Memory B cell (primary cell): ENCODE measurements at regions not wholly inside any gene's neighbourhood (a gene's known extent, or its start where the extent isn't known, plus 50 kb on each side); places are given as distances from the start of the nearest gene placed in this dataset.

ENCODE experiments used
- ATAC-seq: fragments of 150-1000 bp; cut with Tn5 transposase; 2 replicates; pipeline ENCODE4 v1.10.0; 2021; ENCODE audit warnings: low read depth, mild to moderate bottlenecking, moderate library complexity
- DNase-seq, 2 donors: peaks; one replicate each; pipeline ENCODE4 v3.0.0; 2022; ENCODE audit warnings: low spot score in 2 of 2
- H3K27ac Mint-ChIP-seq: one replicate; pipeline ENCODE4 v1.8.0; 2022; ENCODE audit warnings: mild to moderate bottlenecking, moderate library complexity, mixed read lengths
- H3K27me3 Mint-ChIP-seq: one replicate; pipeline ENCODE4 v1.8.0; 2022; ENCODE audit warnings: mixed read lengths
- H3K36me3 Mint-ChIP-seq: one replicate; pipeline ENCODE4 v1.8.0; 2022; ENCODE audit warnings: mild to moderate bottlenecking, mixed read lengths
- H3K4me1 Mint-ChIP-seq: one replicate; pipeline ENCODE4 v1.8.0; 2022; ENCODE audit warnings: mixed read lengths
- H3K4me3 Mint-ChIP-seq: one replicate; pipeline ENCODE4 v1.8.0; 2022; ENCODE audit warnings: mild to moderate bottlenecking, moderate library complexity, mixed read lengths
- H3K9me3 Mint-ChIP-seq: one replicate; pipeline ENCODE4 v1.8.0; 2022; ENCODE audit warnings: mixed read lengths

DNA sequence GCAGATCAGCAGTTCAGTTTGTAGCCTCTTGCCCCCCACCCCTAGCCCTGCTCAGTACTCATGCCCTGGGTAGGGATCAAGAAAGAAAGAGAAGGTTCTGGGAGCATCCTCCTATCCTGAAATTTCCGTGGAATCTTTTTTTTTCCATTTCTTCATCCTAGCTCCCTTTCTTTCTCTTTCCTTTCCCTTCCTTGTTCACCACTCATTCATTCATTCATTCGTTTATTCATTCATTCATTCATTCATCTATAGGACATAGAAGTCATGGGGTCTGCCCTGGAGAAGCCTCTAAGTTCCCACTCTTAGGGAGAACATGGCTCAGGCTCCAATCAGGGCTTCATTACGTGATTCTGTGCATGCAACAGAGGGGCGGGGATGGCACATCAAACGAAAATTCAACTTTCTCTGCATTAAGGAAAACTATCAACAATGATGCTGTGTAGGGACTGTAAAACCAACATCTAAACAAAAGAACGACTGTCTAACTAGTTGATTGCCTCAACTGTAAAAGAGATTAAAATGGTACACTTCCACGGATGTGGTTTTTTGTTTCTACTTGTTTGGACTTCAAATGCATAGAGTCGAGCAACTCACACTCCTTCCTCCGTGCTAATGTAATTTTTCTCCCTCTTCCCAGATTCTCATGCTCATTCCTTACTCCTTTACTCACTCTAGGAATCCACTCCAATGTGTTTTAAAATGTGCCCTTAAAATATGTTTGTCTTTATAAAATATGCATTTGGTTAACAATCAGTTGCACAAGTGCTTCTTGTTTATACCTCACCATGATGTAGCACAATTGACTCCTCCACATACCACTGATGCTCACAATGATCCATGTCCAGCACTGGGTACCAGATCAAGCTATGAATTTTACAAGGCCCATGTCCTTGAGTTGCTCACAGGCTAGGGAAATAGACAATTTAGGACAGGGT is 101.2 kb upstream of the SLC2A1 start:
- Mint-ChIP-seq H3K4me3 (no peak overlapping the region), H3K27me3 (peaks cover 10% of the 10 kb centered on the region), H3K27ac (no peak overlapping the region), H3K9me3 (no peaks in the 10 kb centered on the region), H3K36me3 (no peaks in the 10 kb centered on the region), H3K4me1 (peaks cover 9% of the 10 kb centered on the region)
- no peak for DNase-seq
- ATAC-seq = no peak

DNA sequence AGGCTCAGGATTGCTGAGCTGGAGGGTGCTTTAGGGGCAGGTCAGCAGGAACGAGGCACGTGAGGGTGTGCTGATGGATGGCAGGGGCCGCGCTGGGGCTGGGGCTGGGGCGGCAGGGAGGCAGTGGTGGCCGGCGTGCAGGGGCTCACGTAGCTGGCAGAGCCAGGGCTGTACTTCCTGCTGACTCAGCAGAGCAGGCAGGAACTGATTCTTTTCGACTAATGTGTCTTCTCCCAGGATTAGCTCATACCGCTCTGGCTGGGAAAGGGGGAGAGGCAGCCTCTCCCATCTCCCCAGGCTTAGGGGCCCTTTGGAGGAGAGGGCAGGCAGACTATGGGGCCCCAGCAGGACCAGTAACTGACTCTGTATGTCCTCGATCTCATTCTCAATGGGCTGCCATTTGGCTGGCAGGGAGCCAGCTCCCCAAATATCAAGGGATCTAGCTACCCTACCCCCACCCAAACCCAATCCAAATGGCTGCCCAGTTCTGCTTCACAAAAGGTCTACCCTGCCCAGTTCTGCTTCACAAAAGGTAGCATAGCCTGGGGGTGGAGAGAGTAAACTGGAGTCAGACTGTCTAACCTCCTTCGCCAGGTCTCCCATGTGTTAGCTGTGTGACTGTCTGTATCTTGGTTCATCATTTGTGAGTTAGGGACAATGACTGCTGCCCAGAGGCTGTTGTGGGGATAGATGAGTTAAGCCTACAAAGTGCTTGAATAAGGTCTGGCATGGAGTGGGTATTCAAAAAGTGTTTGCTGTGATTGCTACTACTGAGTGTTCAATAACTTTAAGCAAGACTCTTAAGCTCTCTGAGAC is 100.1 kb upstream of the SLC2A1 start:
- DNase-seq (no peak), ATAC-seq (no peak)
- Mint-ChIP-seq H3K9me3 (no peaks in the 10 kb centered on the region), H3K4me1 (peaks cover 9% of the 10 kb centered on the region), H3K36me3 (no peaks in the 10 kb centered on the region), H3K27ac (no peak overlapping the region), H3K4me3 (no peak overlapping the region), H3K27me3 (peaks cover 10% of the 10 kb centered on the region)

DNA sequence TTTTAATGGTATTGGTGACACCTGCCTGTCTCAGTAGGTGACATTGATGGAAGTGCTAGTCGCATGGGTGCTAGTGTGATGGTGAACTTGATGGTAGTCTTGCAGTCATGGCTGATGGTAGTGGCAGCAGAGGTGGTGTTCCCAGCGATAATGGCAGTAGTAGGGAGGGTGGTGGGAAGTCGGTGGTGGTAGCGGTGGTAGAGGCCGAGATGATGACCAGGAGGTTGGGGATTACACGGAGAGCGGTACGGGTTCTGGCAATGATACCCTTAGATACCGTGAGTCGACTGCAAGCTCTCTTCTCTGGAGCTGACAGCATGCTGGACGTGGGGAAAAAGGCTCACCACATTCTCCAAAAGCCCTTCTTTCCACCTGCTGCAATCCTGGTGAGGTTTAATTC is 99.4 kb upstream of the SLC2A1 start:
- Mint-ChIP-seq H3K27ac (no peak overlapping the region), H3K9me3 (no peaks in the 10 kb centered on the region), H3K27me3 (peaks cover 10% of the 10 kb centered on the region), H3K4me3 (no peak overlapping the region), H3K36me3 (no peaks in the 10 kb centered on the region), H3K4me1 (peaks cover 9% of the 10 kb centered on the region)
- DNase-seq = no peak
- ATAC-seq = no peak

DNA sequence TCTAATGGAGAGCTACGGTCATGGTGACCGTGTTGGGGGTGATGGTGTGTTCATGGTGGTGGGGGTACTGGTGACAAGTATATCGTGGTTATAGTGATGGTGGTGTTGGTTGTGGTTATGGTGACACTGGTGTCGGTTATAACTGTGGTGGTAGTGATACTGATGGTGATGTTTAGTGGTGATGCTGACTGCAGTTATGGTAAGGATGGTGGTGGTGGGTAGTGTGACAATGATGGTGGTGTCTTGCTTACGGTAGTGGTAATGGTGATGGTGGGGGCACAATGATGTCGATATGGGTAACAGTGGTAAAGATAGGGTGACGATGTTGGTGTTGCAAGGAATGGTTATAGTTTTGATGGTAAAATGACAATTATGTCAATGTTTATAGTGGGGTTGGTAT is 98.9 kb upstream of the SLC2A1 start:
- Mint-ChIP-seq H3K4me1 (peaks cover 9% of the 10 kb centered on the region), H3K27me3 (peaks cover 10% of the 10 kb centered on the region), H3K36me3 (no peaks in the 10 kb centered on the region), H3K4me3 (no peak overlapping the region), H3K9me3 (no peaks in the 10 kb centered on the region), H3K27ac (no peak overlapping the region)
- no peak for ATAC-seq
- DNase-seq = no peak

DNA sequence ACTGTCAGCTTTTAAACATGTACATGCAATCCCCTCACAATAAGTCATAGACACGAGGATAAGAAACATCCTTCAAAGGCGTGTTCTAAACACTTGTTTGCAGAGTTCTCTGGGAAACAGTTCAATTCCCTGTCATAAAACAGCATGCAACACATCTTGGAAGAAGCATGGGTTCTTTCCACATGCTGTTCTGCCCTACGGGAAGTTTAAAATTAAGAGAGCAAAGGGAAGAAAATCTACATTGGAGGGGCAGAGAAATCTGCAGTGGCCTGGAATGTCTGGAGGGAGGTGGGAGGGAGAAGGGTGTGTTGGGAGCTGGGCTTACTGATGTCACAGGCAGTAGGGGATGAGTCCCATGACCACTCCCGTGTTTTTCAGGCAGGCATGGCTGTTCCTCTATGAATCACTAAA is 98.3 kb upstream of the SLC2A1 start:
- DNase-seq (no peak), ATAC-seq (no peak)
- Mint-ChIP-seq H3K4me1 (peaks cover 9% of the 10 kb centered on the region), H3K36me3 (no peaks in the 10 kb centered on the region), H3K27ac (no peak overlapping the region), H3K9me3 (no peaks in the 10 kb centered on the region), H3K27me3 (peaks cover 10% of the 10 kb centered on the region), H3K4me3 (no peak overlapping the region)

DNA sequence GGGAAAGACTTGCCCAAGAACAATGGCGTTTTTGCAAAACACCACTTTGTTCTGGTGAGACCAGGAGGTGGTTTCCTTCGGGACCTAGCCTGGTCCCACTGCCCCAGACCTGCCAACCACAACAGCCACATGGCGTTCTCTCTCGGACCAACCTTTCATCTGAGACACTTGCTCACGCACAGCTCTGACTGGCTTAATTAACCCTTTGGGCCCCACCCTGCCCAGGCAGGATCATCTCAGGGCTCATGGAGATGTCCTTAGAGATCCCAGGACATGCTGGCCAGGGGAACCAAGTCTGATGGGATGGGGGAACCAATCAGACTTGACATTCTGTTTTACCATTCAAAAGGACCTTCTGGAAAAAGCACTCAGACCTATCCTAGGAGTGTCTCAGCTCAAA is 97.8 kb upstream of the SLC2A1 start:
- Mint-ChIP-seq H3K27me3 (peaks cover 10% of the 10 kb centered on the region), H3K36me3 (no peaks in the 10 kb centered on the region), H3K4me1 (peaks cover 9% of the 10 kb centered on the region), H3K27ac (no peak overlapping the region), H3K4me3 (no peak overlapping the region), H3K9me3 (no peaks in the 10 kb centered on the region)
- DNase-seq (no peak), ATAC-seq (no peak)

DNA sequence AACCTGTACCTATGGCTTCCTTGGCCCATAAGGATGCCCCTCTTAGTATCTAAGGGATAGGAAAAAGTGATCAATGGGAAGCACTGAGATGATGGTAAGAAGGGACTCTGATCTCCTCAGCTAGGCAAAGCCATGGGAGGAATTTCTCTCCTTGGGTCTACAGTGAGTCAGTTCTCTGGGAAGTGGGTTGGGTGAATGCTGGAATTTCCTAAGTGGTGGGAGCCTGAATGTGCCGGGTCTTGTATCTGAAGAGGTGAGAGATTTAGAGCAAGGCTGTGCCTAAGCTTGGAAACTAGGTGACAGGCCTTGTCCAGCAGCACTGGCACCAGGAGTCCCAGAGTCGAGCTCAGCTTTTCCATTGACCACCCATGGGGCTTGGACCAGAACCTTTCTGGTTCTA is 96.3 kb upstream of the SLC2A1 start:
- Mint-ChIP-seq H3K9me3 (no peaks in the 10 kb centered on the region), H3K4me3 (no peak overlapping the region), H3K36me3 (no peaks in the 10 kb centered on the region), H3K27ac (no peak overlapping the region), H3K27me3 (peaks cover 10% of the 10 kb centered on the region), H3K4me1 (peaks cover 9% of the 10 kb centered on the region)
- ATAC-seq (no peak), DNase-seq (no peak)

DNA sequence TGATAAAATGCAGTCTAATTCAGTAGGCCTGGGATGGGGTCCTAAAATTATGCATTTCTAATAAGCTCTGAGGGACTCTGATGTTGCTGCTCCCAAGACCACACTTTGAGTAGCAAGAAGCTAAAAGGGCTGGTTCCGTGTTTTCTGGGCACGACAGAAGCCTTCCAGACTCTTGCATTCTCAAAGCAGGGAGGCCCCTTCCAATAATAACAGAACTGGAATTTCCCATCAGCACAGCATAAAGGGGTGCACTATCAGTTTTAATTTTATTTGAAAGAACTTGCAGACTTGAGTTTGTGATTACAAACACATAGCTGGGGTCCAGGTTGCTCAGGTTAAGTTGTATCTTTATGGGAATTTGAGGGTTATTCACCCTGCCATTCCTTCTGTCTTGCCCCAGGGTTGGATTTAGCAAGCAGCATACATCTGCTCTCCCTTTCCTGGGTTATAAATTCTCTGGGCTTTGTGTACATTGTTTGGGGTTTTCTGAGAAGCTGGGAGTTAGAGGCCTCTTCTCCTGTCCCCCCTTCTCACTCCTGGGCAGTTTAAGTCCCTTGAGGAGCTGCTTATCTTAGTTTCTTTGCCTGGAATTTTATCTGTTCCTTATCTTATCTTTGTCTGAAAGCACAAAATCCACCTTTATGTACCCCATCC is 94.2 kb upstream of the SLC2A1 start:
- DNase-seq (no peak), ATAC-seq (no peak)
- no peak overlapping the region for H3K4me3 Mint-ChIP-seq
- H3K9me3 Mint-ChIP-seq = no peaks in the 10 kb centered on the region
- no peak overlapping the region for H3K27ac Mint-ChIP-seq
- H3K4me1 Mint-ChIP-seq = peaks cover 8% of the 10 kb centered on the region
- H3K36me3 Mint-ChIP-seq = no peaks in the 10 kb centered on the region
- H3K27me3 Mint-ChIP-seq = peaks cover 6% of the 10 kb centered on the region

DNA sequence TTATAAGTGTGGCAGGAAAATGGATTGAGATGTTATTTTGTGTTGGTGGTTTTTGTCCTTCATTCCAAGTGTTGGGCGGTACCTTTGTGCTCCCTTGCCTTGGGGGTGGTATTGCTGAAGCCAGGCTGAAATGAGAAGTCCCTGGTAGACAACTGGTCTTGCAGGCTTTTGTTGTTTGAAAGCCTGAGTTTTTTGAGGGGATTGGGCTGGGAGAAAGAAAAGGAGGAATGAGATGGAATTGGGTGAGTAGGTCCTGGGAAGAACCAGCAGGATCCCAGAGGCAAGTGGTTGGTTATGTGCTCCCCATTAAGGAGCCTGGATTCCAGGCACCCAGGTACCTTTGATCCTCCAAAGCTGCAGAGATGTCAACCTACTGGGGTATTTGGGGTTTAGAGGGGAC is 93.7 kb upstream of the SLC2A1 start:
- Mint-ChIP-seq H3K4me3 (no peak overlapping the region), H3K27ac (no peak overlapping the region), H3K36me3 (no peaks in the 10 kb centered on the region), H3K27me3 (peaks cover under 1% of the 10 kb centered on the region), H3K9me3 (no peaks in the 10 kb centered on the region), H3K4me1 (peaks cover 2% of the 10 kb centered on the region)
- DNase-seq = no peak
- no peak for ATAC-seq

DNA sequence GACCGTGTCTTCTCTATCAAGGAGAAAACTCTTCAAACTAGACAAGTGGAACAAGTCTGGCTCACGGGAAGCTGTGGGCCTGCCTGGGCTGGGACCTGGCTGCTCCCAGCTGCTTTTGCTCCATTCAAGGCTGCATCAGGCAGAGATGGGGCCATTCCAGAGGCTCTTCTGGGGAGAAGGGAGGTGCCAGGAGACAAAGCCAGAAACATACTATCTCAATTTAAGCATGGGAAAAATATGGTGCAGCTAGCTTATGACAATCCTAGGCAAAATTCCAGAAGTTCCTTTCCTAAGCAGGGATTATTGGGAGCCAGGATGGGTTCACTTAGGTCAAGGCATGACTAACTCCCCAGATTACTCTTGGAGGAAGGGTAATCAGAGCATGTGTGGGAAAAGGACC is 90.8 kb upstream of the SLC2A1 start:
- no peaks in the 10 kb centered on the region for H3K4me1 Mint-ChIP-seq
- no peak overlapping the region for H3K27ac Mint-ChIP-seq
- H3K36me3 Mint-ChIP-seq = no peaks in the 10 kb centered on the region
- no peak for DNase-seq
- no peaks in the 10 kb centered on the region for H3K27me3 Mint-ChIP-seq
- H3K9me3 Mint-ChIP-seq = no peaks in the 10 kb centered on the region
- no peak for ATAC-seq
- no peak overlapping the region for H3K4me3 Mint-ChIP-seq

DNA sequence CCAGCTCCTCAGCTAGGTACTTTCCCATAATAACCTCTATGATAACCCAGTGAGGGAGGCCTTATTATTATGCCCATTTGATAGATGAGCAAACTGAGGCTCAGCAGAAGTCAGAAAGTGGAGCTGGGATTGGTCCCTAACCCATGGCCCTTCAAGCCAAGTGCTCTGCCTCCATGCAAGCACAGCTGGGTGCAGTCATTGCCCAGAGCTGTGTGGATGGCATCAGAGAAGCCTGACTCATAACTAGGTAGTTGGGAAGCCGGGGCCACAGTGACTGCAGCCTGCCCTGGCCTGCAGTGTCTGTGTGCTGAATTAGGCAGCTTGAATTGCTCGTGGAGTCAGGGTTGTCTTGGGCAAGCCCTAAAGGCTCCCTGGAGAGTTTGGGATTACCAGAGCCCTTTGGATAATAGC is 89.9 kb upstream of the SLC2A1 start:
- H3K27ac Mint-ChIP-seq = no peak overlapping the region
- H3K27me3 Mint-ChIP-seq = no peaks in the 10 kb centered on the region
- H3K9me3 Mint-ChIP-seq = no peaks in the 10 kb centered on the region
- ATAC-seq = no peak
- DNase-seq = no peak
- no peaks in the 10 kb centered on the region for H3K4me1 Mint-ChIP-seq
- no peaks in the 10 kb centered on the region for H3K36me3 Mint-ChIP-seq
- H3K4me3 Mint-ChIP-seq = no peak overlapping the region

DNA sequence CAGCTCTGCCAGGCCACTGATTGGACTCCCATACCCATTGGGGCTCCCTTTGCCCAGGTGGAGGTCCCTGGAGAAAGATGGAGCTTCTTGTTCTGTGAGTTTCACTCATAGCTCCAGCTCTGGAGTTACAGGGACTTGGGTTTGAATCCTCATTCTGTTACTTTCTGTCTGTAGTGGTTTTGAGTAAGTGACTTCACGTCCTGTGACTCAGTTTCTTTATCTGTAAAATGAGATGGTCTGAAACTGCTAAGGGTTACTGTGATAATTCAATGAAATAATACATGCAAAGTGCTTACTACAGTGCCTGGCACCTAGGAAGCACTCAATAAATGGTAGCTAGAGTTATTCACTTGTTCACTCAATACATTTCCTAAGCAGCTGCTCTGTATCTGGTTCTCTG is 88.5 kb upstream of the SLC2A1 start:
- Mint-ChIP-seq H3K9me3 (no peaks in the 10 kb centered on the region), H3K4me3 (no peak overlapping the region), H3K27ac (no peak overlapping the region), H3K27me3 (no peaks in the 10 kb centered on the region), H3K36me3 (no peaks in the 10 kb centered on the region), H3K4me1 (peaks cover 4% of the 10 kb centered on the region)
- no peak for DNase-seq
- ATAC-seq = no peak

DNA sequence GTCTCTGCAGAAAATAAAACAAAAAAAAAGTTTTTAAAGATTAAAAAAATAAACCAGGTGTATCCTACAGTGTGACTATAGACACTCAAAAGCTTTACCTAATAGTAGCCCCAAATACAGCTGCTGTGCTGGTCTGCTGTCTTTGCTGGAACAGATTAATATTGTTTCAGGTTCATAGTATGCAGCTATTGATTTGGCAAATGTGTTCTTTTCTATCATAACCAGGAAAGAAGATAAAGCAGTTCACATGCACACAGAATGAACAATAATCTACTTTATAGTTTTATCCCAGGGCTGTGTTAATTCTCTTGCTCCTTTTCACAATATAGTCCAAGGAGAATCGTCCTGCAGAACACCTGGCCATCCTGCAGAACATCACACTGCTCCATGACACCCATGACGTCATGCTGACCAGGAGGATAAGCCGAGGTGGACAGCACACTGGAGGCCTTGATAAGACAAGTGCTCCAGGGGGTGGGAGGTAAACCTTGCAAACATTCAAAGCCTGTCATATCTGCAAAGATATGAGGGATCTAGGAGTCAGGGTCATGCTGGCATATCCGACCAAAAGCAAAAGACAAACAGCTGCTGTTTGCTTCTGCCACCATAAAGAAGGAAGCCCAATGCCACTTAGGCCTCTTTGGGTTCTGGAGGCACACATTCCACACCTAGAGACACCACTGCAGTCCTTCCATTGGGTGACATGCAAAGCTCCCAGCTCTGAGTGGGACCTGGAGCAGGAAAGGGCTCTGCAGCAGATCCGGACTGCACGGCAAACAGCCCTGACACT is 86.1 kb upstream of the SLC2A1 start:
- no peak for ATAC-seq
- H3K9me3 Mint-ChIP-seq = no peaks in the 10 kb centered on the region
- H3K36me3 Mint-ChIP-seq = no peaks in the 10 kb centered on the region
- no peak for DNase-seq
- H3K4me1 Mint-ChIP-seq = peaks cover 4% of the 10 kb centered on the region
- no peak overlapping the region for H3K4me3 Mint-ChIP-seq
- no peaks in the 10 kb centered on the region for H3K27me3 Mint-ChIP-seq
- H3K27ac Mint-ChIP-seq = no peak overlapping the region
